HEK293 (cell line): ENCODE measurements at regions not wholly inside any gene's neighbourhood (a gene's known extent, or its start where the extent isn't known, plus 50 kb on each side); places are given as distances from the start of the nearest gene placed in this dataset.

Source experiments
- CTCF ChIA-PET: fragments of 350-600 bp; formaldehyde crosslinking; extraction: SDS; loops from one replicate; lab custom pipeline; 2021; ENCODE audit warnings: antibody characterized with exemption; lab: Yijun Ruan, JAX
- POLR2A ChIA-PET: fragments of 300-600 bp; formaldehyde crosslinking; extraction: SDS; loops from one replicate; lab custom pipeline; 2020; ENCODE audit warnings: antibody characterized with exemption, inconsistent platforms; lab: Yijun Ruan, JAX
- H3K27ac ChIP-seq: fragments of 200-500 bp; sonication (Bioruptor generic); 2 replicates; pipeline ENCODE4 v1.5.1; 2014; ENCODE audit warnings: low read depth, low read length, control low read depth, inconsistent platforms; ENCODE audit errors: extremely low read depth
- H3K36me3 ChIP-seq, 2 experiments: fragments of 200-500 bp in 1 of 2; sonication (Bioruptor generic) in 1 of 2; 1 replicate in 1 of 2; 2 replicates in 1 of 2; pipeline ENCODE4 v1.5.1; 2014 to 2017; ENCODE audit warnings: inconsistent platforms in 2 of 2, low read length in 2 of 2; ENCODE audit not compliant: control insufficient read depth in 2 of 2, insufficient read depth in 1 of 2
- H3K4me1 ChIP-seq: fragments of 200-500 bp; sonication (Bioruptor generic); 2 replicates; pipeline ENCODE4 v1.5.1; 2014; ENCODE audit warnings: mild to moderate bottlenecking, low read length, inconsistent platforms; ENCODE audit not compliant: control insufficient read depth, insufficient read depth
- H3K4me3 ChIP-seq: 2 replicates; pipeline ENCODE4 v1.5.1; 2011; ENCODE audit warnings: low read depth, mild to moderate bottlenecking, control low read depth, low read length, moderate library complexity
- H3K9me3 ChIP-seq: fragments of 200-500 bp; sonication (Bioruptor generic); 2 replicates; pipeline ENCODE4 v1.5.1; 2014; ENCODE audit warnings: low read depth, low read length, inconsistent platforms; ENCODE audit not compliant: control insufficient read depth, insufficient read depth
- GLIS2 ChIP-seq: fragments of 450-650 bp; formaldehyde crosslinking; IDR thresholded peaks from 2 replicates; pipeline ENCODE4 v1.5.1; 2016; ENCODE audit warnings: missing biosample characterization, missing genetic modification characterization
- KLF7 ChIP-seq: fragments of 450-650 bp; formaldehyde crosslinking; IDR thresholded peaks from 2 replicates; pipeline ENCODE4 v1.5.1; 2016; ENCODE audit warnings: missing biosample characterization, missing genetic modification characterization, borderline replicate concordance
- MYNN ChIP-seq: fragments of 450-650 bp; formaldehyde crosslinking; IDR thresholded peaks from 2 replicates; pipeline ENCODE4 v1.5.1; 2016; ENCODE audit warnings: missing biosample characterization, missing genetic modification characterization, borderline replicate concordance
- SALL2 ChIP-seq: fragments of 450-650 bp; formaldehyde crosslinking; IDR thresholded peaks from 2 replicates; pipeline ENCODE4 v1.5.0; 2017; ENCODE audit warnings: missing biosample characterization, mild to moderate bottlenecking, missing genetic modification characterization, borderline replicate concordance
- SETDB1 ChIP-seq: IDR thresholded peaks from one replicate; pipeline ENCODE4 v1.6.1; 2017; ENCODE audit warnings: mild to moderate bottlenecking, low read length, moderate library complexity, mixed read lengths; ENCODE audit not compliant: insufficient read length
- SP3 ChIP-seq: fragments of 450-650 bp; formaldehyde crosslinking; IDR thresholded peaks from 2 replicates; pipeline ENCODE4 v1.5.1; 2016; ENCODE audit warnings: missing biosample characterization, missing genetic modification characterization
- ZNF223 ChIP-seq: fragments of 450-650 bp; formaldehyde crosslinking; IDR thresholded peaks from 2 replicates; pipeline ENCODE4 v1.5.1; 2016; ENCODE audit warnings: missing biosample characterization, missing genetic modification characterization
- ZNF23 ChIP-seq: fragments of 450-650 bp; formaldehyde crosslinking; IDR thresholded peaks from 2 replicates; pipeline ENCODE4 v1.5.1; 2016; ENCODE audit warnings: missing biosample characterization, missing genetic modification characterization, borderline replicate concordance
- ZNF24 ChIP-seq: fragments of 450-650 bp; formaldehyde crosslinking; IDR thresholded peaks from 2 replicates; pipeline ENCODE4 v1.5.1; 2016; ENCODE audit warnings: missing biosample characterization, missing genetic modification characterization
- ZNF600 ChIP-seq: fragments of 450-650 bp; formaldehyde crosslinking; IDR thresholded peaks from 2 replicates; pipeline ENCODE4 v1.5.1; 2016; ENCODE audit warnings: missing biosample characterization, missing genetic modification characterization
- ZNF621 ChIP-seq: fragments of 450-650 bp; formaldehyde crosslinking; IDR thresholded peaks from 2 replicates; pipeline ENCODE4 v1.5.1; 2017; ENCODE audit warnings: missing biosample characterization, missing genetic modification characterization
- ZNF658 ChIP-seq: fragments of 450-650 bp; formaldehyde crosslinking; IDR thresholded peaks from 2 replicates; pipeline ENCODE4; 2016; ENCODE audit warnings: missing biosample characterization, missing genetic modification characterization
- ZNF768 ChIP-seq: fragments of 450-650 bp; formaldehyde crosslinking; IDR thresholded peaks from 2 replicates; pipeline ENCODE4 v1.5.1; 2018; ENCODE audit warnings: missing biosample characterization, mild to moderate bottlenecking, missing genetic modification characterization
- ZNF776 ChIP-seq: fragments of 450-650 bp; formaldehyde crosslinking; IDR thresholded peaks from 2 replicates; pipeline ENCODE4 v1.5.0; 2017; ENCODE audit warnings: missing biosample characterization, missing genetic modification characterization, borderline replicate concordance
- ZNF830 ChIP-seq: fragments of 450-650 bp; IDR thresholded peaks from 2 replicates; pipeline ENCODE4 v1.5.0; 2018; ENCODE audit warnings: missing biosample characterization, missing genetic modification characterization, low read depth, mild to moderate bottlenecking, moderate library complexity
- ZSCAN30 ChIP-seq: fragments of 450-650 bp; IDR thresholded peaks from 2 replicates; pipeline ENCODE4 v1.5.1; 2018; ENCODE audit warnings: missing biosample characterization, mild to moderate bottlenecking, missing genetic modification characterization, moderate library complexity
- TF ChIP-seq, protein P1 (sequence below): fragments of 450-650 bp; formaldehyde crosslinking; IDR thresholded peaks from 2 replicates; pipeline ENCODE4 v1.5.1; 2017; ENCODE audit warnings: missing biosample characterization, missing genetic modification characterization
- TF ChIP-seq, protein P2 (sequence below): fragments of 450-650 bp; formaldehyde crosslinking; IDR thresholded peaks from 2 replicates; pipeline ENCODE4 v1.5.1; 2016; ENCODE audit warnings: missing biosample characterization, missing genetic modification characterization
- TF ChIP-seq, protein P3 (sequence below): fragments of 450-650 bp; formaldehyde crosslinking; IDR thresholded peaks from 2 replicates; pipeline ENCODE4 v1.5.1; 2016; ENCODE audit warnings: missing biosample characterization, missing genetic modification characterization
- TF ChIP-seq, protein P4 (sequence below): fragments of 450-650 bp; formaldehyde crosslinking; IDR thresholded peaks from 2 replicates; pipeline ENCODE4 v1.5.1; 2016; ENCODE audit warnings: missing biosample characterization, missing genetic modification characterization
- TF ChIP-seq, protein P5 (sequence below): sonication (generic); formaldehyde crosslinking; IDR thresholded peaks from 2 replicates; pipeline ENCODE4 v1.8.1; 2022; ENCODE audit warnings: mild to moderate bottlenecking, moderate library complexity, missing genetic modification reagents

DNA sequence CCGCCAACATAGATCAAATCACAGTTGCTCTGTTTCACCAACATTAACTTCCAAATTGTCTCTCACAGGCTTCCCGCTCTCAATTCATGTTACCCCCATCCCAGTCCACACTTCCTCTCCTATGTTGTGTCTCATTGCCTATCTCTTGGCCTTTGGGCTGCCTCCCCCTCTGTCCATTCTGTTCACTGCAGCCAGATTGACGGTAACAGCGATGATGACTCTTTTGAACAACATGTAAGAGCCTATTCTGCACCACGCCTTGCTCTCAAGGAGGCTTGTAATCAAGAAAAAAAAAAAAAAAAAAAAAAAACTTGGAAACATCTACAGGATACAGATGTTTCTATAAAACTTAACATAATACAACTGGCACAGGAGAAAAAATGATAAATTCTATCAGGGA lies 77.3 kb upstream of the RMDN2 start:
- H3K4me3 ChIP-seq: no peak overlapping the region
- no peaks in the 10 kb centered on the region for H3K9me3 ChIP-seq
- TF ChIP-seq SALL2 (tag by site-specific recombination) (no peak), ZNF23 (tag by site-specific recombination) (no peak), ZNF658 (tag by site-specific recombination) (no peak), ZSCAN30 (tag by site-specific recombination) (no peak), ZNF24 (tag by site-specific recombination) (no peak), SETDB1 (no peak), GLIS2 (no peak), ZNF776 (tag by site-specific recombination) (no peak), SP3 (tag by site-specific recombination) (no peak), ZNF621 (tag by site-specific recombination) (no peak), MYNN (tag by site-specific recombination) (no peak), ZNF223 (tag by site-specific recombination) (no peak)
- TF ChIP-seq, protein P1, sequence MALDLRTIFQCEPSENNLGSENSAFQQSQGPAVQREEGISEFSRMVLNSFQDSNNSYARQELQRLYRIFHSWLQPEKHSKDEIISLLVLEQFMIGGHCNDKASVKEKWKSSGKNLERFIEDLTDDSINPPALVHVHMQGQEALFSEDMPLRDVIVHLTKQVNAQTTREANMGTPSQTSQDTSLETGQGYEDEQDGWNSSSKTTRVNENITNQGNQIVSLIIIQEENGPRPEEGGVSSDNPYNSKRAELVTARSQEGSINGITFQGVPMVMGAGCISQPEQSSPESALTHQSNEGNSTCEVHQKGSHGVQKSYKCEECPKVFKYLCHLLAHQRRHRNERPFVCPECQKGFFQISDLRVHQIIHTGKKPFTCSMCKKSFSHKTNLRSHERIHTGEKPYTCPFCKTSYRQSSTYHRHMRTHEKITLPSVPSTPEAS (tag by site-specific recombination): no peak
- TF ChIP-seq, protein P2, sequence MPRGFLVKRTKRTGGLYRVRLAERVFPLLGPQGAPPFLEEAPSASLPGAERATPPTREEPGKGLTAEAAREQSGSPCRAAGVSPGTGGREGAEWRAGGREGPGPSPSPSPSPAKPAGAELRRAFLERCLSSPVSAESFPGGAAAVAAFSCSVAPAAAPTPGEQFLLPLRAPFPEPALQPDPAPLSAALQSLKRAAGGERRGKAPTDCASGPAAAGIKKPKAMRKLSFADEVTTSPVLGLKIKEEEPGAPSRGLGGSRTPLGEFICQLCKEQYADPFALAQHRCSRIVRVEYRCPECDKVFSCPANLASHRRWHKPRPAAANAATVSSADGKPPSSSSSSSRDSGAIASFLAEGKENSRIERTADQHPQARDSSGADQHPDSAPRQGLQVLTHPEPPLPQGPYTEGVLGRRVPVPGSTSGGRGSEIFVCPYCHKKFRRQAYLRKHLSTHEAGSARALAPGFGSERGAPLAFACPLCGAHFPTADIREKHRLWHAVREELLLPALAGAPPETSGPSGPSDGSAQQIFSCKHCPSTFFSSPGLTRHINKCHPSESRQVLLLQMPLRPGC: no peak
- TF ChIP-seq, protein P3, sequence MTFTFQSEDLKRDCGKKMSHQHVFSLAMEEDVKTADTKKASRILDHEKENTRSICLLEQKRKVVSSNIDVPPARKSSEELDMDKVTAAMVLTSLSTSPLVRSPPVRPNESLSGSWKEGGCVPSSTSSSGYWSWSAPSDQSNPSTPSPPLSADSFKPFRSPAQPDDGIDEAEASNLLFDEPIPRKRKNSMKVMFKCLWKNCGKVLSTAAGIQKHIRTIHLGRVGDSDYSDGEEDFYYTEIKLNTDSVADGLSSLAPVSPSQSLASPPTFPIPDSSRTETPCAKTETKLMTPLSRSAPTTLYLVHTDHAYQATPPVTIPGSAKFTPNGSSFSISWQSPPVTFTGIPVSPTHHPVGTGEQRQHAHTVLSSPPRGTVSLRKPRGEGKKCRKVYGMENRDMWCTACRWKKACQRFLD (tag by site-specific recombination): no peak
- TF ChIP-seq, protein P4, sequence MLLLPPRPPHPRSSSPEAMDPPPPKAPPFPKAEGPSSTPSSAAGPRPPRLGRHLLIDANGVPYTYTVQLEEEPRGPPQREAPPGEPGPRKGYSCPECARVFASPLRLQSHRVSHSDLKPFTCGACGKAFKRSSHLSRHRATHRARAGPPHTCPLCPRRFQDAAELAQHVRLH (tag by site-specific recombination): no peak
- TF ChIP-seq, protein P5, sequence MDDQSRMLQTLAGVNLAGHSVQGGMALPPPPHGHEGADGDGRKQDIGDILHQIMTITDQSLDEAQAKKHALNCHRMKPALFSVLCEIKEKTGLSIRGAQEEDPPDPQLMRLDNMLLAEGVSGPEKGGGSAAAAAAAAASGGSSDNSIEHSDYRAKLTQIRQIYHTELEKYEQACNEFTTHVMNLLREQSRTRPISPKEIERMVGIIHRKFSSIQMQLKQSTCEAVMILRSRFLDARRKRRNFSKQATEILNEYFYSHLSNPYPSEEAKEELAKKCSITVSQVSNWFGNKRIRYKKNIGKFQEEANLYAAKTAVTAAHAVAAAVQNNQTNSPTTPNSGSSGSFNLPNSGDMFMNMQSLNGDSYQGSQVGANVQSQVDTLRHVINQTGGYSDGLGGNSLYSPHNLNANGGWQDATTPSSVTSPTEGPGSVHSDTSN: no peak
- TF ChIP-seq, all 188 proteins: peak for 0
- CTCF ChIA-PET: interaction anchor here (1.2 to 1.6 kb wide), 2 partner anchors 15 to 30 kb away, joined by 4 to 6 read pairs; no protein-coding TSS in a partner anchor
- Histone ChIP-seq H3K4me1 (no peaks in the 10 kb centered on the region), H3K27ac (no peak overlapping the region), H3K36me3 (no peaks in the 10 kb centered on the region)
- POLR2A ChIA-PET: interaction anchor here (0.7 kb wide), 1 partner anchor 1138 kb away, joined by 4 read pairs; no protein-coding TSS in a partner anchor

DNA sequence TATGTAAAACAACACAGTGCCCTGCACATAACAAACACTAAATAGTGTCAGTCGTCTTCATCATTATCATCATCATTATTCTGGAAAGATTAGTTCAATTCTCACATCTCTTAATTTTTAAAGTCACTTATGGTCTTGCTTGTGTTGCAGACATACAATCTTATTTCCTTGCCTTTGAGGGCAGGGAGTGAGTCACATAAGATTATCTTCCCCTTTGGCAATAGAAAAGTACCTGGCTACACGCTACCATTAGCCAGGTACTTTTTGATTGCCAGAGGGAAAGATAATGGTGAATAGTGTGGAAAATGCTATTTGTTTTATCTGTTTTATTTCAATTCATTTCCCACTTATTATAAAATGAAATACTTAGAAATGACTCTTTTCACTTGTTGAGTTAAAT lies 76.6 kb upstream of the RMDN2 start:
- CTCF ChIA-PET: interaction anchor here (1.6 kb wide), 1 partner anchor 16 kb away, joined by 6 read pairs; no protein-coding TSS in a partner anchor
- no peaks in the 10 kb centered on the region for H3K4me1 ChIP-seq

More for the DNA sequence above, 76.6 kb upstream of the RMDN2 start:
- no peak overlapping the region for H3K27ac ChIP-seq
- no peaks in the 10 kb centered on the region for H3K36me3 ChIP-seq
- POLR2A ChIA-PET: interaction anchor here (0.7 kb wide), 1 partner anchor 1137 kb away, joined by 4 read pairs; no protein-coding TSS in a partner anchor
- H3K4me3 ChIP-seq: no peak overlapping the region
- TF ChIP-seq ZNF600 (tag by site-specific recombination): no peak
- TF ChIP-seq KLF7 (tag by site-specific recombination): no peak
- TF ChIP-seq ZNF830 (tag by site-specific recombination): no peak
- no peak for TF ChIP-seq ZNF768 (tag by site-specific recombination)
- H3K9me3 ChIP-seq: no peaks in the 10 kb centered on the region
